H7 (cell line): ENCODE measurements at regions not wholly inside any gene's neighbourhood (a gene's known extent, or its start where the extent isn't known, plus 50 kb on each side); places are given as distances from the start of the nearest gene placed in this dataset.
A peak's percentile ranks its signal among the peaks of the same experiment; 100 is the strongest.
"Not testable (repeated sequence)": the region's sequence is repeated elsewhere in the genome, so short reads cannot be mapped to it uniquely, and the experiment has no call there.

Source experiments
- DNase-seq: peaks from one replicate; pipeline ENCODE4 v3.0.0; 2012
- H3K27me3 ChIP-seq: 2 replicates; pipeline ENCODE4 v1.6.0; 2011; ENCODE audit warnings: mild to moderate bottlenecking, low read length; ENCODE audit not compliant: control insufficient read depth, insufficient read depth
- H3K36me3 ChIP-seq: replicated peaks from 2 replicates; pipeline ENCODE4 v1.5.1; 2011; ENCODE audit warnings: low read length; ENCODE audit not compliant: control insufficient read depth, insufficient read depth
- H3K4me3 ChIP-seq: 2 replicates; pipeline ENCODE4 v1.5.1; 2011; ENCODE audit warnings: low read depth, mild to moderate bottlenecking, control low read depth, low read length, moderate library complexity; ENCODE audit not compliant: insufficient read depth

GRCh38 chr6:85016726-85017125 is 252.3 kb upstream of the TBX18 start:
- Histone ChIP-seq H3K27me3 (no peaks in the 10 kb centered on the region), H3K36me3 (no peaks in the 10 kb centered on the region), H3K4me3 (no peak overlapping the region)
- no peak for DNase-seq

GRCh38 chr6:85015396-85015990 is 251.1 kb upstream of the TBX18 start:
- no peak overlapping the region for H3K4me3 ChIP-seq
- no peaks in the 10 kb centered on the region for H3K36me3 ChIP-seq
- DNase-seq = peak; percentile 29
- no peaks in the 10 kb centered on the region for H3K27me3 ChIP-seq

- no peak for DNase-seq
- Histone ChIP-seq H3K4me3 (no peak overlapping the region), H3K36me3 (no peaks in the 10 kb centered on the region), H3K27me3 (no peaks in the 10 kb centered on the region)
Observed at GRCh38 chr6:85010865-85011264, 246.5 kb upstream of the TBX18 start.

- no peak for DNase-seq
- Histone ChIP-seq H3K27me3 (no peaks in the 10 kb centered on the region), H3K4me3 (no peak overlapping the region), H3K36me3 (no peaks in the 10 kb centered on the region)
Observed at GRCh38 chr6:85008296-85009009, 244.1 kb upstream of the TBX18 start.

- H3K36me3 ChIP-seq = no peaks in the 10 kb centered on the region
- DNase-seq = no peak
- no peaks in the 10 kb centered on the region for H3K27me3 ChIP-seq
- H3K4me3 ChIP-seq = no peak overlapping the region
Observed at GRCh38 chr6:85006362-85006761, 242.0 kb upstream of the TBX18 start.

GRCh38 chr6:85005494-85005893 is 241.1 kb upstream of the TBX18 start:
- Histone ChIP-seq H3K4me3 (no peak overlapping the region), H3K36me3 (no peaks in the 10 kb centered on the region), H3K27me3 (no peaks in the 10 kb centered on the region)
- no peak for DNase-seq

GRCh38 chr6:85004361-85004995 is 240.1 kb upstream of the TBX18 start:
- Histone ChIP-seq H3K36me3 (no peaks in the 10 kb centered on the region), H3K4me3 (no peak overlapping the region), H3K27me3 (no peaks in the 10 kb centered on the region)
- DNase-seq = no peak

GRCh38 chr6:85002847-85003246 is 238.4 kb upstream of the TBX18 start:
- no peak for DNase-seq
- Histone ChIP-seq H3K36me3 (no peaks in the 10 kb centered on the region), H3K27me3 (no peaks in the 10 kb centered on the region; the same call in 1 of the 2 replicates), H3K4me3 (no peak overlapping the region)

- Histone ChIP-seq H3K36me3 (no peaks in the 10 kb centered on the region), H3K27me3 (no peaks in the 10 kb centered on the region; the same call in 1 of the 2 replicates), H3K4me3 (no peak overlapping the region)
- DNase-seq = no peak
Observed at GRCh38 chr6:85000001-85000400, 235.6 kb upstream of the TBX18 start.

GRCh38 chr6:84998223-84998622 is 233.8 kb upstream of the TBX18 start:
- DNase-seq = no peak
- Histone ChIP-seq H3K36me3 (no peaks in the 10 kb centered on the region), H3K27me3 (no peaks in the 10 kb centered on the region; the same call in 1 of the 2 replicates), H3K4me3 (no peak overlapping the region)

GRCh38 chr6:84988766-84989165 is 224.4 kb upstream of the TBX18 start:
- not testable (repeated sequence) for DNase-seq, H3K4me3 ChIP-seq, H3K36me3 ChIP-seq, H3K27me3 ChIP-seq

- not testable (repeated sequence) for H3K4me3 ChIP-seq, H3K27me3 ChIP-seq, DNase-seq, H3K36me3 ChIP-seq
Observed at GRCh38 chr6:84985490-84985889, 221.1 kb upstream of the TBX18 start.

- H3K36me3 ChIP-seq = no peaks in the 10 kb centered on the region
- no peak overlapping the region for H3K4me3 ChIP-seq
- no peak for DNase-seq
- no peaks in the 10 kb centered on the region for H3K27me3 ChIP-seq
Observed at GRCh38 chr6:84979541-84979940, 215.1 kb upstream of the TBX18 start.

GRCh38 chr6:84977363-84977705 is 212.9 kb upstream of the TBX18 start:
- Histone ChIP-seq H3K4me3 (no peak overlapping the region), H3K36me3 (no peaks in the 10 kb centered on the region), H3K27me3 (no peaks in the 10 kb centered on the region)
- DNase-seq = no peak
